GM21529 (cell line): ENCODE measurements at regions not wholly inside any gene's neighbourhood (a gene's known extent, or its start where the extent isn't known, plus 50 kb on each side); places are given as distances from the start of the nearest gene placed in this dataset.
A peak's percentile ranks its signal among the peaks of the same experiment; 100 is the strongest.
"Not testable (repeated sequence)": the region's sequence is repeated elsewhere in the genome, so short reads cannot be mapped to it uniquely, and the experiment has no call there.

Experiments
- ATAC-seq: cut with Tn5 transposase; IDR thresholded peaks from one replicate; pipeline ENCODE4 v1.9.1; 2021; ENCODE audit not compliant: unreplicated experiment

- ATAC-seq, result no peak
These were observed 1244.1 kb downstream of the ROBO2 start for GRCh38 chr3:78283994-78284393.

GRCh38 chr3:78285032-78285728 is 1245.3 kb downstream of the ROBO2 start:
- ATAC-seq, result no peak

- ATAC-seq, result no peak
These were observed 1247.2 kb downstream of the ROBO2 start for GRCh38 chr3:78287085-78287484.

- no peak for ATAC-seq
These were observed 1253.4 kb downstream of the ROBO2 start for GRCh38 chr3:78293284-78293683.

GRCh38 chr3:78304115-78304514 is 1264.2 kb downstream of the ROBO2 start:
- ATAC-seq, result no peak

GRCh38 chr3:78312851-78313250 is 1273.0 kb downstream of the ROBO2 start:
- no peak for ATAC-seq

GRCh38 chr3:78313332-78313731 is 1273.4 kb downstream of the ROBO2 start:
- ATAC-seq, result no peak

- no peak for ATAC-seq
These were observed 1274.4 kb downstream of the ROBO2 start for GRCh38 chr3:78314327-78314726.

- ATAC-seq, result no peak
These were observed 1277.9 kb downstream of the ROBO2 start for GRCh38 chr3:78317774-78318173.

- ATAC-seq, result no peak
These were observed 1282.9 kb downstream of the ROBO2 start for GRCh38 chr3:78322780-78323179.

- ATAC-seq, result no peak
These were observed 1297.9 kb downstream of the ROBO2 start for GRCh38 chr3:78337801-78338211.

- ATAC-seq, result peak; percentile 77
These were observed 1298.5 kb downstream of the ROBO2 start for GRCh38 chr3:78338405-78338804.

- ATAC-seq, result no peak
These were observed 1303.3 kb downstream of the ROBO2 start for GRCh38 chr3:78343221-78343620.

- not testable (repeated sequence) for ATAC-seq
These were observed 1304.4 kb downstream of the ROBO2 start for GRCh38 chr3:78344267-78344666.

- no peak for ATAC-seq
These were observed 1305.0 kb downstream of the ROBO2 start for GRCh38 chr3:78344918-78345317.

GRCh38 chr3:78347176-78347575 is 1307.3 kb downstream of the ROBO2 start:
- no peak for ATAC-seq

GRCh38 chr3:78348664-78349063 is 1308.8 kb downstream of the ROBO2 start:
- no peak for ATAC-seq

GRCh38 chr3:78349571-78349970 is 1309.7 kb downstream of the ROBO2 start:
- ATAC-seq, result no peak

- no peak for ATAC-seq
These were observed 1311.4 kb downstream of the ROBO2 start for GRCh38 chr3:78351334-78351733.

- no peak for ATAC-seq
These were observed 1313.3 kb downstream of the ROBO2 start for GRCh38 chr3:78353231-78353630.

GRCh38 chr3:78360849-78361248 is 1321.0 kb downstream of the ROBO2 start:
- no peak for ATAC-seq

GRCh38 chr3:78368636-78369345 is 1328.9 kb downstream of the ROBO2 start:
- no peak for ATAC-seq

GRCh38 chr3:78390221-78390620 is 1350.3 kb downstream of the ROBO2 start:
- no peak for ATAC-seq
